GM19351 (cell line): ENCODE measurements at regions not wholly inside any gene's neighbourhood (a gene's known extent, or its start where the extent isn't known, plus 50 kb on each side); places are given as distances from the start of the nearest gene placed in this dataset.
"Not testable (repeated sequence)": the region's sequence is repeated elsewhere in the genome, so short reads cannot be mapped to it uniquely, and the experiment has no call there.

ENCODE experiments used
- ATAC-seq: cut with Tn5 transposase; IDR thresholded peaks from one replicate; pipeline ENCODE4 v1.9.1; 2021; ENCODE audit warnings: mild to moderate bottlenecking, moderate library complexity; ENCODE audit not compliant: unreplicated experiment

DNA sequence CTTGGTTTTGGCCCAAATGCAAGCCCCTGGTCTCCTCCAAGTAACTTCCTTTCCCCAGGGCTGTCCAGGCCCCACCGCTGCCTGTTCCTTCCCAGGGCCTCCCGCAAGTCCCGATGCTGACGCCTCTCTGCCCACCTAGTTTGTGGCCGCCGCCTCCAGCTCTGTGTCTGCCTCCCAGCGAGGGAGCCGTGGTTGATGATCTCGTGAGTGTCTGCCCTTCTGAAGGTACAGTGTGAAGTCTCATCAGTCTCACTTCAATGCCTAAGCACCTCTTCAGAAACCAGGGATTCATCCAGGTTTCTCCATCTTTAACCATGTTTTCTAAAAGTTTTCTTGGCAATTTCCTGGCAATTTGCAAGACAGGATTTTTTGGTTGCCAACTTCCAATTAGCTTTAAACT lies 127.5 kb downstream of the TMEM121 start:
- ATAC-seq: not testable (repeated sequence)

DNA sequence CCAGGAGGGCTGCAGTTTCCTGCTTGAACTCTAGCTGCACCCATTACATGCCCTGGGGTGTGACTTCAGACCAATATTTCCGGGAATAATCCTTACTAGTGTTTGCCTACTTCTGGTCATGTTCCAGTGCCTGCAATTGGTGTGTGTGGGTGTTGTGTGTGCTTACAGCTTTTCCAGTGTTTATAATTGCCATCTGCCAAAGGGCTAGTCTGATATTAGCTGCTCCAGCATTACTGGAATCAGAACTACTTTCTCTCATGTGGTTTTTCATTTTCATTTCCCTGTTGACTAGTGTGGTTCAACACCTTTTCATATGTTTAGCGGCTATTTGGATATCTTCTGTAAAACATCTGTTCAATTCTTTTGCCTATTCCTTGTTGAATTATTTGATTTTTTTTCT lies 132.9 kb downstream of the TMEM121 start:
- not testable (repeated sequence) for ATAC-seq

DNA sequence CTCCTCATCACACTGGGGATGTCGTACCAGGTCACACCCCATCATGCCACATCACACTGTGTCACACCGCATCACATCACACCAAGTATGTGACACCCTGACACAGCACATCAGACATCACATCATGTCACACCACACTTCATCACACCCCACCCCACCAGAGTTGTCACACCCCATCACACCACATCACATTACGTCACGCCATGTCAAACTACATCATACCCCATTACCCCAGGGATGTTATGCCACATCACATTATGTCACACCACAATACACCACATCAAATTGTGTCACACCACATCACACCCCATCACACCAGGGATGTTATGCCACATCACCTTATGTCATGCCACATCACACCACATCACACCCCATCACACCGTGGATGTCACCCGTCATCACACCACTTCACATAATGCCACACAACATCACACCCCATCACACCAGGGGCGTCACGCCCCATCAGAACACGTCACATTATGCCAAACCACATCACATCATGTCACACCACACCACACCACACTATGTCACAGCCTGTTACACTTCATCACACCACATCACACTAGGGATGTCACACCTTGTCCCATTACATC lies 133.6 kb downstream of the TMEM121 start:
- ATAC-seq: no peak

DNA sequence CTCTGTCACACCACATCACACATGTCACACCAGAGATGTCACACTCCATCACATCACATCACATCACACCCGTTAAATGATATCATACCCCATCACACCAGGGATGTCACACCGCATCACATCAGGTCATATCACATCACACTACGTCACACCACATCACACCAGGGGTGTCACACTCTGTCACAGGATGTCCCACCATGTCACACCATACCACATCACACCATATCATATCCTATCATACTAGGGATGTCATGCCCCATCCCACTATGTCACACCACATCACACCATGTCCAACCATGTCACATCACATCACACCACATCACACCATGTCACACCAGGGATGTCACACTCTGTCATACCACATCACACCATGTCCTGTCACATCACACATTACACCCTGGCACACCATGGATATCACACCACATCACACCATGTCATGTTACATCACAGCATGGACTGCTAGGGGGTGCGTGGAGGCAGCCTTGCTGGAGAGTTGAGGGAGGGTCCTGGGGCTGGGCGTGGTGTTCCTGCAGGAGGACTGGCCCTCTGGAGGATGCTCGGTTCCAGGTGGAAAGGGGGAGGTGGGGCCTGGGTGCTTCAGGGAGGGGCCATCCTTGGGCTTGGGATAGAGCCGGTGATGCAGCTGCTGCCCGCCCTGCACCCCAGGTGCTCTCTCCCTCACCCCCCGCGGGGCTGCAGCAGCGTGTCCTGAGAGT lies 134.6 kb downstream of the TMEM121 start:
- no peak for ATAC-seq

GRCh38 chr14:105662043-105662442 lies 135.7 kb downstream of the TMEM121 start:
- not testable (repeated sequence) for ATAC-seq

DNA sequence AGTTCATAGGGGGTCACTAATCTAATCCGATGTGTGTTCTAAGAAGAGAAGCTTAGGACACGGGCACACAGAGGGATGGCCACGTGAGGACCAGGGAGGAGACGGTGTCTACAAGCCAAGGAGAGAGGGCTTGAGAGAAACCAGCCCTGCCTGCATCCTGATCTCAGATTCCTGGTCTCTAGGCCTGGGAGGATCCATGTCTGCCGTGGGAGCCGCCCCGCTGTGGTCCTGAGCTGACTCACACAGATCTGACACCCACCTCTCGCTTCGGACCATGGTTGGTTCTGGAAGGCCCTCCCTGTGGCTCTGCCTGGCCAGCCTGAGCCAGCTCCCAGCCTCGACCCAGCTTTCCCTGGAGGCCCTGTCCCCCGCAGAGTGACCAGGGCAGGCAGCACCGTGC lies 136.2 kb downstream of the TMEM121 start:
- ATAC-seq: not testable (repeated sequence)

- ATAC-seq: not testable (repeated sequence)
Measured at GRCh38 chr14:105663323-105663722, 136.9 kb downstream of the TMEM121 start.

GRCh38 chr14:105663818-105664596 lies 137.6 kb downstream of the TMEM121 start:
- not testable (repeated sequence) for ATAC-seq

- no peak for ATAC-seq
Measured at GRCh38 chr14:105664691-105665090, 138.3 kb downstream of the TMEM121 start.

- ATAC-seq: no peak
Measured at GRCh38 chr14:105665247-105665950, 139.0 kb downstream of the TMEM121 start.

DNA sequence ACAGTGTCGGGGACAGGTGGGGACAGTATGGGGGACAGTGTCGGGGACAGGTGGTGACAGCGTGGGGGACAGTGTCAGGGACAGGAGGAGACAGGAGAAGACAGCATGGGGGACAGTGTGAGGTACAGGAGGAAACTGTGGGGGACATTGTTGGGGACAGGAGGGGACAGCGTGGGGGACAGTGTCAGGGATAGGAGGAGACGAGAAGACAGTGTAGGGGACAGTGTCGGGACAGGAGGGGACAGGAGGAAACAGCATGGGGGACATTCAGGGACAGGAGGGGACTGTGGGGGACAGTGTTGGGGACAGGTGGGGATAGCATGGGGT lies 139.5 kb downstream of the TMEM121 start:
- no peak for ATAC-seq

- ATAC-seq: no peak
Measured at GRCh38 chr14:105666420-105666819, 140.0 kb downstream of the TMEM121 start.

DNA sequence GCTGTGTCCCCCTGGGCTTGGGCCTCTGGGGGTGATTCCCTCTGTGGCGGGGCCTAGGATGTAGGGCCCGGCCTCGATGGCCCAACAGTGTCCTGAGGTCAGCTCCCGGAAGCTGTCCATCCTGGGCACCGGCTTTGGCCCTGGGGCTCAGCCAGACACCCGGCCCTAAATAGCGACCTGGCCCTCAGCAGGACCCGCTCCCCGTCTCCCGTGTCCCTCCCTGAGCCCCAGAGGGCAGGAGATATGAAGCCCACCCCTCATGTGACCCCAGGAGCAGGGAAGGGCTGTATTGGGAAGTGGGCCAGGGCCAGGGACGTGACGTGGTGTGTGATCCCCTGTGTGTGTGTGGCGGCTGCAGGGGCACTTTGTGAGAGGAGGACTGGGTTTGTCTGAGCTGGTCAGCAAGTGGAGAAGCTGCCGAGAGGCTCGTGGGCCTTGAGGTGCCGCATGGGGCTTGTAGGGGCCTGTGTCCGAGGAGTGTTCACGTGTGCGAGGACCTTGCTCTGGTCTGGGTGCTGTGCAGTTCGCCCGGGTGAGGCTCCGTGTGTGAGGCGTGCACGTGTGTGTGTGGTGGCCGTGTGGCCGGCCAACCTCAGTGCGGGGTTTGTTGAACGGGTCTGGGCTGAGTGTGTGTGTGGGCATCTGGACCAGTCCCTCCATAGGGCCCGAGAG lies 140.7 kb downstream of the TMEM121 start:
- ATAC-seq: not testable (repeated sequence)

DNA sequence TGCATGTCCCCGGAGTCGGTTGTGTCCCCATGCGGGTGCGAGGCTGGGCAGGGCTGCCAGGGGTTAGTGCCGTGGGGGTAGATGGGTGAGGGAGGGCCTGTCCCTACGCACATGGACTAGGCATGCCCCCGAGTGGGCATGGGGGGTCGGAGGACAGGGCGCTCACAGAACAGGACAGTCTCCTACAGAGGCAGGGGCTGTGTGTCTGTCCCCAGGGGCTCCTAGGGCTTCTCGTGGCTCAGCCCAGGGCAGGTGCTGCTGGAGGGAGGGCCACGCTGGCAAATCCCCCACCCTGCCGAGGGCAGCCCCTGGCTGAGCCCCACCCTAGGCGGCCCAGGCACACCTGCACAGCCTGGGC lies 141.3 kb downstream of the TMEM121 start:
- ATAC-seq: not testable (repeated sequence)

DNA sequence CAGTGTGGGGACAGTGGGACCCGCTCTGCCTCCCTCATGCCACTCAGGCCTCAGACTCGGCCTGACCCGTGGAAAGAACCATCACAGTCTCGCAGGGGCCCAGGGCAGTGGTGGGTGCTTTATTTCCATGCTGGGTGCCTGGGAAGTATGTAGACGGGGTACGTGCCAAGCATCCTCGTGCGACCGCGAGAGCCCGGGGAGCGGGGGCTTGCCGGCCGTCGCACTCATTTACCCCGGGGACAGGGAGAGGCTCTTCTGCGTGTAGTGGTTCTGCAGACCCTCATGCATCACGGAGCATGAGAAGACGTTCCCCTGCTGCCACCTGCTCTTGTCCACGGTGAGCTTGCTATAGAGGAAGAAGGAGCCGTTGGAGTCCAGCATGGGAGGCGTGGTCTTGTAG lies 141.6 kb downstream of the TMEM121 start:
- ATAC-seq: not testable (repeated sequence)

GRCh38 chr14:105668471-105669230 lies 142.3 kb downstream of the TMEM121 start:
- not testable (repeated sequence) for ATAC-seq

DNA sequence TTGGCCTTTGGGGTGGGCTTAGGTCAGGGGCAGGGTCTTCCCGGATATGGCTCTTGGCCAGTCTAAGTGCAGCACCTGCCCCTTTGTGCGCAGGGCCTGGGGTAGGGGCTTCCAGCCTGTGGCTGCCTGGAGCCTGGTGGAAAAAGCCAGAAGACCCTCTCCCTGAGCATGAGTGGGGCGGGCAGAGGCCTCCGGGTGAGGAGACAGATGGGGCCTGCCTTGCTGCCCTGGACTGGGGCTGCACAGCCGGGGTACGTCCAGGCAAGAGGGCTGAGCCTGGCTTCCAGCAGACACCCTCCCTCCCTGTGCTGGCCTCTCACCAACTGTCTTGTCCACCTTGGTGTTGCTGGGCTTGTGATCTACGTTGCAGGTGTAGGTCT lies 142.8 kb downstream of the TMEM121 start:
- ATAC-seq: not testable (repeated sequence)

- ATAC-seq: not testable (repeated sequence)
Measured at GRCh38 chr14:105669646-105670045, 143.3 kb downstream of the TMEM121 start.

- ATAC-seq: not testable (repeated sequence)
Measured at GRCh38 chr14:105672450-105673200, 146.2 kb downstream of the TMEM121 start.
